GM21723 (cell line): ENCODE measurements at regions not wholly inside any gene's neighbourhood (a gene's known extent, or its start where the extent isn't known, plus 50 kb on each side); places are given as distances from the start of the nearest gene placed in this dataset.
"Not testable (repeated sequence)": the region's sequence is repeated elsewhere in the genome, so short reads cannot be mapped to it uniquely, and the experiment has no call there.

Source experiments
- ATAC-seq: cut with Tn5 transposase; IDR thresholded peaks from one replicate; pipeline ENCODE4 v1.9.1; 2021; ENCODE audit warnings: mild to moderate bottlenecking, moderate library complexity; ENCODE audit not compliant: unreplicated experiment

- no peak for ATAC-seq
Measured at GRCh38 chr6:106855117-106855516, 119.4 kb downstream of the CD24 start.

GRCh38 chr6:106849676-106850332 lies 124.7 kb downstream of the CD24 start:
- no peak for ATAC-seq

- no peak for ATAC-seq
Measured at GRCh38 chr6:106849120-106849519, 125.4 kb downstream of the CD24 start.

GRCh38 chr6:106847116-106847515 lies 127.4 kb downstream of the CD24 start:
- peak; percentile 67 for ATAC-seq

GRCh38 chr6:106844930-106845329 lies 129.6 kb downstream of the CD24 start:
- peak; percentile 69 for ATAC-seq

GRCh38 chr6:106832766-106833510 lies 141.6 kb downstream of the CD24 start:
- no peak for ATAC-seq

- ATAC-seq, result no peak
Measured at GRCh38 chr6:106830930-106831329, 143.6 kb downstream of the CD24 start.

- ATAC-seq, result no peak
Measured at GRCh38 chr6:106829451-106829850, 145.1 kb downstream of the CD24 start.

- ATAC-seq, result no peak
Measured at GRCh38 chr6:106827081-106827480, 147.4 kb downstream of the CD24 start.

GRCh38 chr6:106825156-106825555 lies 149.4 kb downstream of the CD24 start:
- no peak for ATAC-seq

- ATAC-seq, result no peak
Measured at GRCh38 chr6:106823732-106824351, 150.7 kb downstream of the CD24 start.

- no peak for ATAC-seq
Measured at GRCh38 chr6:106823058-106823457, 151.5 kb downstream of the CD24 start.

- ATAC-seq, result no peak
Measured at GRCh38 chr6:106820412-106820852, 154.1 kb downstream of the CD24 start.

- ATAC-seq, result no peak
Measured at GRCh38 chr6:106811088-106811686, 163.3 kb downstream of the CD24 start.

GRCh38 chr6:106808758-106809157 lies 165.8 kb downstream of the CD24 start:
- no peak for ATAC-seq

- ATAC-seq, result no peak
Measured at GRCh38 chr6:106807947-106808611, 166.4 kb downstream of the CD24 start.

- ATAC-seq, result not testable (repeated sequence)
Measured at GRCh38 chr6:106806253-106806652, 168.3 kb downstream of the CD24 start.

GRCh38 chr6:106805771-106806170 lies 168.8 kb downstream of the CD24 start:
- no peak for ATAC-seq

- ATAC-seq, result no peak
Measured at GRCh38 chr6:106804346-106805335, 169.9 kb downstream of the CD24 start.

- no peak for ATAC-seq
Measured at GRCh38 chr6:106803188-106803587, 171.3 kb downstream of the CD24 start.
